ENCODE measurements at regions not wholly inside any gene's neighbourhood (a gene's known extent, or its start where the extent isn't known, plus 50 kb on each side); places are given as distances from the start of the nearest gene placed in this dataset.

DNA sequence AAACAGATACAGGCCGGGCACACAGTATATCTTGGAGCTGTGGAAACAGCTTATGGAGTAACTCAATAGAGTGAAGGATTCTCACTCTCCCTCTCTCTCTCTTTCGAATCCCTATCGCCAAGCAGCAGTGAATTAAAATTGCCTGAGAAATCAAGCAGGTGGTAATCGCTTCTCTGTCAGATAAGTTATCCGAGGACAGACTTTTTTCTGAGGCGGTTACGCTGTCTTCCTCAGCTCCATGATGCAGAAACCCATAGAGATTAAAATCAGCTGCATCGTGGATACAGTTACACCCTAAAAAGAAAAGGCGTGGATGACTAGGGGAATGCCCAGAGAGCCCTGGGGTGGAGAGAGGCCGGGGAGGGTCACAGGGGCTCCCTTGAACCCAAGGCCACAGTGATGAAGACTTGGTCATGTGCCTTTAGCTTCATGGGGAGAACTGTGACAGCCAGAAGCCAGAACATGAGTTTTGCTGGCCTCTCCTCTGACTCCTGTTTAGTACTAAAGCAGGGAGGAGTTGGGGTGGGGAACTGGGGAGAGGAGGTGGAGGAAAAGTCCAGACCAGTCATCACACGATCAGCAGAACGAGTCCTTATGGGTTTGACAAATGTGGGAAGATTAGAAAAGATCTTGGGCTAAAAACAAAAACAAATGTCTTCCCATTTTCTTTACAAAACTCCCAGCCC is 138.8 kb upstream of the JARID2 start:
- Mint-ChIP-seq H3K36me3 (peaks cover 3% of the 10 kb centered on the region; the same call in 1 of the 2 replicates), H3K4me3 (no peak overlapping the region), H3K4me1 (peaks cover 4% of the 10 kb centered on the region; the same call in 1 of the 2 replicates), H3K27ac (no peak overlapping the region), H3K9me3 (peaks cover 3% of the 10 kb centered on the region), H3K27me3 (ENCODE audit: low read depth) (no peaks in the 10 kb centered on the region)
- TF ChIP-seq, protein P1, sequence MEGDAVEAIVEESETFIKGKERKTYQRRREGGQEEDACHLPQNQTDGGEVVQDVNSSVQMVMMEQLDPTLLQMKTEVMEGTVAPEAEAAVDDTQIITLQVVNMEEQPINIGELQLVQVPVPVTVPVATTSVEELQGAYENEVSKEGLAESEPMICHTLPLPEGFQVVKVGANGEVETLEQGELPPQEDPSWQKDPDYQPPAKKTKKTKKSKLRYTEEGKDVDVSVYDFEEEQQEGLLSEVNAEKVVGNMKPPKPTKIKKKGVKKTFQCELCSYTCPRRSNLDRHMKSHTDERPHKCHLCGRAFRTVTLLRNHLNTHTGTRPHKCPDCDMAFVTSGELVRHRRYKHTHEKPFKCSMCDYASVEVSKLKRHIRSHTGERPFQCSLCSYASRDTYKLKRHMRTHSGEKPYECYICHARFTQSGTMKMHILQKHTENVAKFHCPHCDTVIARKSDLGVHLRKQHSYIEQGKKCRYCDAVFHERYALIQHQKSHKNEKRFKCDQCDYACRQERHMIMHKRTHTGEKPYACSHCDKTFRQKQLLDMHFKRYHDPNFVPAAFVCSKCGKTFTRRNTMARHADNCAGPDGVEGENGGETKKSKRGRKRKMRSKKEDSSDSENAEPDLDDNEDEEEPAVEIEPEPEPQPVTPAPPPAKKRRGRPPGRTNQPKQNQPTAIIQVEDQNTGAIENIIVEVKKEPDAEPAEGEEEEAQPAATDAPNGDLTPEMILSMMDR (IDR thresholded peaks at IDR 0.05) = no peak
- TF ChIP-seq, protein P2, sequence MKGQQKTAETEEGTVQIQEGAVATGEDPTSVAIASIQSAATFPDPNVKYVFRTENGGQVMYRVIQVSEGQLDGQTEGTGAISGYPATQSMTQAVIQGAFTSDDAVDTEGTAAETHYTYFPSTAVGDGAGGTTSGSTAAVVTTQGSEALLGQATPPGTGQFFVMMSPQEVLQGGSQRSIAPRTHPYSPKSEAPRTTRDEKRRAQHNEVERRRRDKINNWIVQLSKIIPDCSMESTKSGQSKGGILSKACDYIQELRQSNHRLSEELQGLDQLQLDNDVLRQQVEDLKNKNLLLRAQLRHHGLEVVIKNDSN (CRISPR knock-in tag; IDR thresholded peaks at IDR 0.05) = no peak
- TF ChIP-seq CREM (CRISPR knock-in tag; IDR thresholded peaks at IDR 0.05) = no peak
- TF ChIP-seq FOXP1 (CRISPR knock-in tag; IDR thresholded peaks at IDR 0.05; ENCODE audit: borderline replicate concordance) = no peak
- no peak for TF ChIP-seq ZNF138 (CRISPR knock-in tag; conservative IDR thresholded peaks at IDR 0.05)
- TF ChIP-seq, protein P3, sequence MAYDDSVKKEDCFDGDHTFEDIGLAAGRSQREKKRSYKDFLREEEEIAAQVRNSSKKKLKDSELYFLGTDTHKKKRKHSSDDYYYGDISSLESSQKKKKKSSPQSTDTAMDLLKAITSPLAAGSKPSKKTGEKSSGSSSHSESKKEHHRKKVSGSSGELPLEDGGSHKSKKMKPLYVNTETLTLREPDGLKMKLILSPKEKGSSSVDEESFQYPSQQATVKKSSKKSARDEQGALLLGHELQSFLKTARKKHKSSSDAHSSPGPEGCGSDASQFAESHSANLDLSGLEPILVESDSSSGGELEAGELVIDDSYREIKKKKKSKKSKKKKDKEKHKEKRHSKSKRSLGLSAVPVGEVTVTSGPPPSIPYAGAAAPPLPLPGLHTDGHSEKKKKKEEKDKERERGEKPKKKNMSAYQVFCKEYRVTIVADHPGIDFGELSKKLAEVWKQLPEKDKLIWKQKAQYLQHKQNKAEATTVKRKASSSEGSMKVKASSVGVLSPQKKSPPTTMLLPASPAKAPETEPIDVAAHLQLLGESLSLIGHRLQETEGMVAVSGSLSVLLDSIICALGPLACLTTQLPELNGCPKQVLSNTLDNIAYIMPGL (CRISPR knock-in tag; IDR thresholded peaks at IDR 0.05) = no peak
- no peak for TF ChIP-seq JAZF1 (CRISPR knock-in tag; IDR thresholded peaks at IDR 0.05)
- no peak for TF ChIP-seq GABPB1 (CRISPR knock-in tag; IDR thresholded peaks at IDR 0.05)
- TF ChIP-seq, protein P4, sequence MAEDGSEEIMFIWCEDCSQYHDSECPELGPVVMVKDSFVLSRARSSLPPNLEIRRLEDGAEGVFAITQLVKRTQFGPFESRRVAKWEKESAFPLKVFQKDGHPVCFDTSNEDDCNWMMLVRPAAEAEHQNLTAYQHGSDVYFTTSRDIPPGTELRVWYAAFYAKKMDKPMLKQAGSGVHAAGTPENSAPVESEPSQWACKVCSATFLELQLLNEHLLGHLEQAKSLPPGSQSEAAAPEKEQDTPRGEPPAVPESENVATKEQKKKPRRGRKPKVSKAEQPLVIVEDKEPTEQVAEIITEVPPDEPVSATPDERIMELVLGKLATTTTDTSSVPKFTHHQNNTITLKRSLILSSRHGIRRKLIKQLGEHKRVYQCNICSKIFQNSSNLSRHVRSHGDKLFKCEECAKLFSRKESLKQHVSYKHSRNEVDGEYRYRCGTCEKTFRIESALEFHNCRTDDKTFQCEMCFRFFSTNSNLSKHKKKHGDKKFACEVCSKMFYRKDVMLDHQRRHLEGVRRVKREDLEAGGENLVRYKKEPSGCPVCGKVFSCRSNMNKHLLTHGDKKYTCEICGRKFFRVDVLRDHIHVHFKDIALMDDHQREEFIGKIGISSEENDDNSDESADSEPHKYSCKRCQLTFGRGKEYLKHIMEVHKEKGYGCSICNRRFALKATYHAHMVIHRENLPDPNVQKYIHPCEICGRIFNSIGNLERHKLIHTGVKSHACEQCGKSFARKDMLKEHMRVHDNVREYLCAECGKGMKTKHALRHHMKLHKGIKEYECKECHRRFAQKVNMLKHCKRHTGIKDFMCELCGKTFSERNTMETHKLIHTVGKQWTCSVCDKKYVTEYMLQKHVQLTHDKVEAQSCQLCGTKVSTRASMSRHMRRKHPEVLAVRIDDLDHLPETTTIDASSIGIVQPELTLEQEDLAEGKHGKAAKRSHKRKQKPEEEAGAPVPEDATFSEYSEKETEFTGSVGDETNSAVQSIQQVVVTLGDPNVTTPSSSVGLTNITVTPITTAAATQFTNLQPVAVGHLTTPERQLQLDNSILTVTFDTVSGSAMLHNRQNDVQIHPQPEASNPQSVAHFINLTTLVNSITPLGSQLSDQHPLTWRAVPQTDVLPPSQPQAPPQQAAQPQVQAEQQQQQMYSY (CRISPR knock-in tag; IDR thresholded peaks at IDR 0.05) = no peak
- TF ChIP-seq KAT7 (CRISPR knock-in tag; IDR thresholded peaks at IDR 0.05; ENCODE audit: borderline replicate concordance) = no peak
- TF ChIP-seq, protein P5, sequence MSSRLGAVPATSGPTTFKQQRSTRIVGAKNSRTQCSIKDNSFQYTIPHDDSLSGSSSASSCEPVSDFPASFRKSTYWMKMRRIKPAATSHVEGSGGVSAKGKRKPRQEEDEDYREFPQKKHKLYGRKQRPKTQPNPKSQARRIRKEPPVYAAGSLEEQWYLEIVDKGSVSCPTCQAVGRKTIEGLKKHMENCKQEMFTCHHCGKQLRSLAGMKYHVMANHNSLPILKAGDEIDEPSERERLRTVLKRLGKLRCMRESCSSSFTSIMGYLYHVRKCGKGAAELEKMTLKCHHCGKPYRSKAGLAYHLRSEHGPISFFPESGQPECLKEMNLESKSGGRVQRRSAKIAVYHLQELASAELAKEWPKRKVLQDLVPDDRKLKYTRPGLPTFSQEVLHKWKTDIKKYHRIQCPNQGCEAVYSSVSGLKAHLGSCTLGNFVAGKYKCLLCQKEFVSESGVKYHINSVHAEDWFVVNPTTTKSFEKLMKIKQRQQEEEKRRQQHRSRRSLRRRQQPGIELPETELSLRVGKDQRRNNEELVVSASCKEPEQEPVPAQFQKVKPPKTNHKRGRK (CRISPR knock-in tag; IDR thresholded peaks at IDR 0.05; ENCODE audit: borderline replicate concordance) = no peak
- no peak for TF ChIP-seq OVOL2 (CRISPR knock-in tag; IDR thresholded peaks at IDR 0.05; ENCODE audit: borderline replicate concordance)
- no peak for TF ChIP-seq FOXK1 (CRISPR knock-in tag; IDR thresholded peaks at IDR 0.05)
- TF ChIP-seq, protein P6, sequence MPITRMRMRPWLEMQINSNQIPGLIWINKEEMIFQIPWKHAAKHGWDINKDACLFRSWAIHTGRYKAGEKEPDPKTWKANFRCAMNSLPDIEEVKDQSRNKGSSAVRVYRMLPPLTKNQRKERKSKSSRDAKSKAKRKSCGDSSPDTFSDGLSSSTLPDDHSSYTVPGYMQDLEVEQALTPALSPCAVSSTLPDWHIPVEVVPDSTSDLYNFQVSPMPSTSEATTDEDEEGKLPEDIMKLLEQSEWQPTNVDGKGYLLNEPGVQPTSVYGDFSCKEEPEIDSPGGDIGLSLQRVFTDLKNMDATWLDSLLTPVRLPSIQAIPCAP (CRISPR knock-in tag; IDR thresholded peaks at IDR 0.05) = no peak
- TF ChIP-seq TCF7 (CRISPR knock-in tag; IDR thresholded peaks at IDR 0.05; ENCODE audit: low read depth) = no peak
- no peak for TF ChIP-seq SP1 (CRISPR knock-in tag; conservative IDR thresholded peaks at IDR 0.05)
- DNase-seq (ENCODE audit: low spot score) (no peak), ATAC-seq (no peak)
- ChIA-PET CTCF (interaction anchor here (0.8 kb wide), 1 partner anchor 897 kb away, joined by 3 read pairs; no protein-coding TSS in a partner anchor), POLR2A (interaction anchor here (0.6 kb wide), 1 partner anchor 136 kb away, joined by 6 read pairs; no protein-coding TSS in a partner anchor)
